SHP77 (cell line): ENCODE measurements at regions not wholly inside any gene's neighbourhood (a gene's known extent, or its start where the extent isn't known, plus 50 kb on each side); places are given as distances from the start of the nearest gene placed in this dataset.
"Not testable (repeated sequence)": the region's sequence is repeated elsewhere in the genome, so short reads cannot be mapped to it uniquely, and the experiment has no call there.

Source experiments
- DNase-seq, 2 experiments: peaks; one replicate each; lab custom pipeline; 2025; lab: John Stamatoyannopoulos, UW

GRCh38 chr15:22519213-22519612 lies 60.5 kb downstream of the GOLGA6L22 start:
- DNase-seq: not testable (repeated sequence)

- DNase-seq: not testable (repeated sequence)
These were observed 67.8 kb downstream of the GOLGA6L22 start for GRCh38 chr15:22526537-22526936.

GRCh38 chr15:22527016-22527415 lies 68.3 kb downstream of the GOLGA6L22 start:
- not testable (repeated sequence) for DNase-seq

GRCh38 chr15:22529200-22529599 lies 70.5 kb downstream of the GOLGA6L22 start:
- not testable (repeated sequence) for DNase-seq

- not testable (repeated sequence) for DNase-seq
These were observed 101.0 kb downstream of the GOLGA6L22 start for GRCh38 chr15:22559701-22560100.

GRCh38 chr15:22561716-22562115 lies 103.0 kb downstream of the GOLGA6L22 start:
- DNase-seq: not testable (repeated sequence)

- not testable (repeated sequence) for DNase-seq
These were observed 107.8 kb downstream of the GOLGA6L22 start for GRCh38 chr15:22566510-22566909.

- not testable (repeated sequence) for DNase-seq
These were observed 110.8 kb downstream of the GOLGA6L22 start for GRCh38 chr15:22569486-22569885.

GRCh38 chr15:22572152-22572735 lies 113.5 kb downstream of the GOLGA6L22 start:
- not testable (repeated sequence) for DNase-seq

- DNase-seq: not testable (repeated sequence)
These were observed 114.1 kb downstream of the GOLGA6L22 start for GRCh38 chr15:22572792-22573191.

- DNase-seq: not testable (repeated sequence)
These were observed 119.1 kb downstream of the GOLGA6L22 start for GRCh38 chr15:22577828-22578227.

GRCh38 chr15:22579213-22579612 lies 120.5 kb downstream of the GOLGA6L22 start:
- DNase-seq: not testable (repeated sequence)

GRCh38 chr15:22587391-22587790 lies 128.7 kb downstream of the GOLGA6L22 start:
- not testable (repeated sequence) for DNase-seq

GRCh38 chr15:22598552-22598951 lies 139.8 kb downstream of the GOLGA6L22 start:
- not testable (repeated sequence) for DNase-seq

- DNase-seq: not testable (repeated sequence)
These were observed 141.0 kb downstream of the GOLGA6L22 start for GRCh38 chr15:22599526-22600320.

GRCh38 chr15:22616976-22617375 lies 158.3 kb downstream of the GOLGA6L22 start:
- DNase-seq: not testable (repeated sequence)

- not testable (repeated sequence) for DNase-seq
These were observed 154.7 kb upstream of the NIPA1 start for GRCh38 chr15:22631789-22632188.

GRCh38 chr15:22639983-22640382 lies 146.5 kb upstream of the NIPA1 start:
- not testable (repeated sequence) for DNase-seq

GRCh38 chr15:22649458-22649857 lies 137.0 kb upstream of the NIPA1 start:
- not testable (repeated sequence) for DNase-seq

- not testable (repeated sequence) for DNase-seq
These were observed 135.3 kb upstream of the NIPA1 start for GRCh38 chr15:22651179-22651578.

- not testable (repeated sequence) for DNase-seq
These were observed 122.0 kb upstream of the NIPA1 start for GRCh38 chr15:22664294-22665058.

GRCh38 chr15:22665059-22665702 lies 121.3 kb upstream of the NIPA1 start:
- peak; percentile 10 to 27 for DNase-seq
